ENCODE measurements at regions not wholly inside any gene's neighbourhood (a gene's known extent, or its start where the extent isn't known, plus 50 kb on each side); places are given as distances from the start of the nearest gene placed in this dataset.

DNA sequence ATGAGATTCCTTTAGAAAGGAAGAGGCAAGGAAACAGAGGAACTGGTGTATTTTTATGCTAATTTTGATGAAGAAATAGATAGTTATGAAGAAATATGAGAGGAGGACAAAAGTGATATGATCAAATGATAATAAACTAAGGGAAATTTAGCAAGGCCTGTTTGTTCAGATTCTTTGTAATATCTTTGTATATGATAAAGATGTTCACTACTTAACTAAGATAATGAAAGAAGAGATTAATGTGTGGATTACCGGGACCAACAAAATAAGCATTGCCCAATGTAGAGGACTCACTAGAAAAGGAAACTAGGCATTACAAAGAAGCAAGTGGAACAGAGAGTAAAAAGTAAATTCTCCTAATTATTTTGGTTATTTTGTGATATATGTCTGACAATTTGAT lies 99.0 kb upstream of the FIGN start:
- DNase-seq (ENCODE audit: low read depth, low spot score), result no peak
- H3K9me2 ChIP-seq (ENCODE audit: insufficient read depth), result no peaks in the 10 kb centered on the region
- H3K27me3 ChIP-seq (ENCODE audit: insufficient read depth, low read length), result peaks cover 25% of the 10 kb centered on the region; the same call in 1 of the 2 replicates
- intact Hi-C loops (cut with micrococcal nuclease), result no loop called here
- no peaks in the 10 kb centered on the region for H3K9me3 ChIP-seq (ENCODE audit: control insufficient read depth in 1 of 2, insufficient read depth in 1 of 2, low read depth in 1 of 2, low read length in 2 of 2)
- no peaks in the 10 kb centered on the region for H3K79me2 ChIP-seq (ENCODE audit: insufficient read depth, low read length)
- no peaks in the 10 kb centered on the region for H3K4me1 ChIP-seq (ENCODE audit: control insufficient read depth in 1 of 2, insufficient read depth in 2 of 2, low read length in 2 of 2)
- RAD21 ChIA-PET (ENCODE audit: low non-redundant PET in 1 of 2, low total read pairs in 2 of 2, uncharacterized antibody in 2 of 2, unreplicated experiment in 2 of 2), result no interaction called here
- H3K4me2 ChIP-seq (ENCODE audit: low read length), result no peak overlapping the region
- no peak overlapping the region for H3K4me3 ChIP-seq (replicated peaks in 1 of 2; ENCODE audit: low read depth in 1 of 2, low read length in 2 of 2)
- no peak overlapping the region for H3K9ac ChIP-seq (ENCODE audit: low read length)
- no peak overlapping the region for H3K27ac ChIP-seq (ENCODE audit: low read depth, low read length)
- no peaks in the 10 kb centered on the region for H3K36me3 ChIP-seq (ENCODE audit: control insufficient read depth in 1 of 2, insufficient read depth in 2 of 2, low read length in 2 of 2)
- ATAC-seq, result no peak
- CTCF ChIA-PET, result no interaction called here
- TF ChIP-seq EZH2 (IDR thresholded peaks at IDR 0.05) (no peak), FOSL1 (IDR thresholded peaks at IDR 0.05; ENCODE audit: low read depth) (no peak), CEBPB (IDR thresholded peaks at IDR 0.05; ENCODE audit: low read depth) (no peak), POLR2A (IDR thresholded peaks at IDR 0.05; ENCODE audit: borderline replicate concordance, extremely low read depth, insufficient read depth, insufficient read length) (no peak)
- no TSS peak for BruUV-seq (replicated peaks)
- POLR2A ChIA-PET, result no interaction called here
- H2AFZ ChIP-seq (ENCODE audit: low read depth, low read length, poor library complexity, severe bottlenecking), result no peak overlapping the region
- no peaks in the 10 kb centered on the region for H4K20me1 ChIP-seq (ENCODE audit: insufficient read depth)

DNA sequence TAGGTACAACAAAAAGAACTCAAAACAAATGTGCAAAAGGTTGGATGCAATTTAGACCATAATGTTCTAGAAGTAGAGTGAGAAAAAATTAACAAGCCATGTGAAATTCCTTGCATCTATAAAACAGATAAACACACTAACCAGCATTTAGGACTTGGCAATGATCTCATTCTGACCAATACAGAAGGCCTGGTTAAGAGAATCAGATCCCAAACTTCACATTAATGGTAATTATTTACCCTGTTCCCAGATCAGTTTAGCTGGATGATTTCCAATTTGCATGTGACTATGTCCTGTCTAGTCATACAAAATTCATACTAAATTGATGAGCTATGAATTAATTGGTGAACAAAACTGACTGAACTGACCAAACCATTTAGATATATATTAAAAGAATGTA lies 98.4 kb upstream of the FIGN start:
- no peaks in the 10 kb centered on the region for H4K20me1 ChIP-seq (ENCODE audit: insufficient read depth)
- DNase-seq (ENCODE audit: low read depth, low spot score), result no peak
- CTCF ChIA-PET, result no interaction called here
- no peak for TF ChIP-seq YY1 (IDR thresholded peaks at IDR 0.05; ENCODE audit: extremely low read depth, insufficient replicate concordance, low read depth, low read length)
- no peak for TF ChIP-seq ZNF274 (IDR thresholded peaks at IDR 0.05; ENCODE audit: low read depth, low read length)
- no peak for TF ChIP-seq CBX3 (IDR thresholded peaks at IDR 0.05; ENCODE audit: low read depth)
- no peak for TF ChIP-seq EZH2 (IDR thresholded peaks at IDR 0.05)
- TF ChIP-seq FOSL1 (IDR thresholded peaks at IDR 0.05; ENCODE audit: low read depth), result no peak
- no peak for TF ChIP-seq SRF (IDR thresholded peaks at IDR 0.05; ENCODE audit: low read depth)
- TF ChIP-seq POLR2A (IDR thresholded peaks at IDR 0.05; ENCODE audit: borderline replicate concordance, extremely low read depth, insufficient read depth, insufficient read length), result no peak
- TF ChIP-seq EGR1 (IDR thresholded peaks at IDR 0.05; ENCODE audit: low read depth), result no peak
- TF ChIP-seq, protein P1, sequence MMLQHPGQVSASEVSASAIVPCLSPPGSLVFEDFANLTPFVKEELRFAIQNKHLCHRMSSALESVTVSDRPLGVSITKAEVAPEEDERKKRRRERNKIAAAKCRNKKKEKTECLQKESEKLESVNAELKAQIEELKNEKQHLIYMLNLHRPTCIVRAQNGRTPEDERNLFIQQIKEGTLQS (IDR thresholded peaks at IDR 0.05), result no peak
- TF ChIP-seq, protein P2, sequence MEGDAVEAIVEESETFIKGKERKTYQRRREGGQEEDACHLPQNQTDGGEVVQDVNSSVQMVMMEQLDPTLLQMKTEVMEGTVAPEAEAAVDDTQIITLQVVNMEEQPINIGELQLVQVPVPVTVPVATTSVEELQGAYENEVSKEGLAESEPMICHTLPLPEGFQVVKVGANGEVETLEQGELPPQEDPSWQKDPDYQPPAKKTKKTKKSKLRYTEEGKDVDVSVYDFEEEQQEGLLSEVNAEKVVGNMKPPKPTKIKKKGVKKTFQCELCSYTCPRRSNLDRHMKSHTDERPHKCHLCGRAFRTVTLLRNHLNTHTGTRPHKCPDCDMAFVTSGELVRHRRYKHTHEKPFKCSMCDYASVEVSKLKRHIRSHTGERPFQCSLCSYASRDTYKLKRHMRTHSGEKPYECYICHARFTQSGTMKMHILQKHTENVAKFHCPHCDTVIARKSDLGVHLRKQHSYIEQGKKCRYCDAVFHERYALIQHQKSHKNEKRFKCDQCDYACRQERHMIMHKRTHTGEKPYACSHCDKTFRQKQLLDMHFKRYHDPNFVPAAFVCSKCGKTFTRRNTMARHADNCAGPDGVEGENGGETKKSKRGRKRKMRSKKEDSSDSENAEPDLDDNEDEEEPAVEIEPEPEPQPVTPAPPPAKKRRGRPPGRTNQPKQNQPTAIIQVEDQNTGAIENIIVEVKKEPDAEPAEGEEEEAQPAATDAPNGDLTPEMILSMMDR (IDR thresholded peaks at IDR 0.05 in 2 of 3, conservative IDR thresholded peaks at IDR 0.05 in 1 of 3; ENCODE audit: borderline replicate concordance in 1 of 3, insufficient read depth in 1 of 3, low read depth in 2 of 3, low read length in 2 of 3), result no peak
- no peak for TF ChIP-seq SIN3A (IDR thresholded peaks at IDR 0.05; ENCODE audit: low read depth)
- TF ChIP-seq, protein P3, sequence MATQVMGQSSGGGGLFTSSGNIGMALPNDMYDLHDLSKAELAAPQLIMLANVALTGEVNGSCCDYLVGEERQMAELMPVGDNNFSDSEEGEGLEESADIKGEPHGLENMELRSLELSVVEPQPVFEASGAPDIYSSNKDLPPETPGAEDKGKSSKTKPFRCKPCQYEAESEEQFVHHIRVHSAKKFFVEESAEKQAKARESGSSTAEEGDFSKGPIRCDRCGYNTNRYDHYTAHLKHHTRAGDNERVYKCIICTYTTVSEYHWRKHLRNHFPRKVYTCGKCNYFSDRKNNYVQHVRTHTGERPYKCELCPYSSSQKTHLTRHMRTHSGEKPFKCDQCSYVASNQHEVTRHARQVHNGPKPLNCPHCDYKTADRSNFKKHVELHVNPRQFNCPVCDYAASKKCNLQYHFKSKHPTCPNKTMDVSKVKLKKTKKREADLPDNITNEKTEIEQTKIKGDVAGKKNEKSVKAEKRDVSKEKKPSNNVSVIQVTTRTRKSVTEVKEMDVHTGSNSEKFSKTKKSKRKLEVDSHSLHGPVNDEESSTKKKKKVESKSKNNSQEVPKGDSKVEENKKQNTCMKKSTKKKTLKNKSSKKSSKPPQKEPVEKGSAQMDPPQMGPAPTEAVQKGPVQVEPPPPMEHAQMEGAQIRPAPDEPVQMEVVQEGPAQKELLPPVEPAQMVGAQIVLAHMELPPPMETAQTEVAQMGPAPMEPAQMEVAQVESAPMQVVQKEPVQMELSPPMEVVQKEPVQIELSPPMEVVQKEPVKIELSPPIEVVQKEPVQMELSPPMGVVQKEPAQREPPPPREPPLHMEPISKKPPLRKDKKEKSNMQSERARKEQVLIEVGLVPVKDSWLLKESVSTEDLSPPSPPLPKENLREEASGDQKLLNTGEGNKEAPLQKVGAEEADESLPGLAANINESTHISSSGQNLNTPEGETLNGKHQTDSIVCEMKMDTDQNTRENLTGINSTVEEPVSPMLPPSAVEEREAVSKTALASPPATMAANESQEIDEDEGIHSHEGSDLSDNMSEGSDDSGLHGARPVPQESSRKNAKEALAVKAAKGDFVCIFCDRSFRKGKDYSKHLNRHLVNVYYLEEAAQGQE (IDR thresholded peaks at IDR 0.05; ENCODE audit: low read depth), result no peak
- TF ChIP-seq, protein P4, sequence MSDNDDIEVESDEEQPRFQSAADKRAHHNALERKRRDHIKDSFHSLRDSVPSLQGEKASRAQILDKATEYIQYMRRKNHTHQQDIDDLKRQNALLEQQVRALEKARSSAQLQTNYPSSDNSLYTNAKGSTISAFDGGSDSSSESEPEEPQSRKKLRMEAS (IDR thresholded peaks at IDR 0.05), result no peak
- no peak for TF ChIP-seq SP1 (IDR thresholded peaks at IDR 0.05; ENCODE audit: low read depth)
- no peak for TF ChIP-seq ZFX (IDR thresholded peaks at IDR 0.05)
- no peak for TF ChIP-seq POLR2AphosphoS5 (IDR thresholded peaks at IDR 0.05; ENCODE audit: low read depth, low read length)
- TF ChIP-seq RAD21 (IDR thresholded peaks at IDR 0.05; ENCODE audit: low read depth), result no peak

More for the DNA sequence above, 98.4 kb upstream of the FIGN start:
- Histone ChIP-seq H3K9me2 (ENCODE audit: insufficient read depth) (no peaks in the 10 kb centered on the region), H3K36me3 (ENCODE audit: control insufficient read depth in 1 of 2, insufficient read depth in 2 of 2, low read length in 2 of 2) (no peaks in the 10 kb centered on the region), H3K4me2 (ENCODE audit: low read length) (no peak overlapping the region), H3K27ac (ENCODE audit: low read depth, low read length) (no peak overlapping the region), H3K9me3 (ENCODE audit: control insufficient read depth in 1 of 2, insufficient read depth in 1 of 2, low read depth in 1 of 2, low read length in 2 of 2) (no peaks in the 10 kb centered on the region), H3K4me3 (replicated peaks in 1 of 2; ENCODE audit: low read depth in 1 of 2, low read length in 2 of 2) (no peak overlapping the region), H3K9ac (ENCODE audit: low read length) (no peak overlapping the region), H2AFZ (ENCODE audit: low read depth, low read length, poor library complexity, severe bottlenecking) (no peak overlapping the region), H3K27me3 (ENCODE audit: insufficient read depth, low read length) (0 out of 2 replicates have a peak, but pooled peaks cover 25% of the 10 kb centered on the region), H3K79me2 (ENCODE audit: insufficient read depth, low read length) (no peaks in the 10 kb centered on the region), H3K4me1 (ENCODE audit: control insufficient read depth in 1 of 2, insufficient read depth in 2 of 2, low read length in 2 of 2) (no peaks in the 10 kb centered on the region)
- intact Hi-C loops (cut with micrococcal nuclease), result no loop called here
- no TSS peak for BruUV-seq (replicated peaks)
- POLR2A ChIA-PET, result no interaction called here
- RAD21 ChIA-PET (ENCODE audit: low non-redundant PET in 1 of 2, low total read pairs in 2 of 2, uncharacterized antibody in 2 of 2, unreplicated experiment in 2 of 2), result no interaction called here
- no peak for ATAC-seq
